Cardiac muscle cell (in vitro differentiated cells and primary cell): ENCODE measurements at regions not wholly inside any gene's neighbourhood (a gene's known extent, or its start where the extent isn't known, plus 50 kb on each side); places are given as distances from the start of the nearest gene placed in this dataset.
"Not testable (repeated sequence)": the region's sequence is repeated elsewhere in the genome, so short reads cannot be mapped to it uniquely, and the experiment has no call there.

Source experiments
- DNase-seq, 2 donors: peaks; one replicate each; pipeline versions ENCODE4 v3.0.0 to v3.0.0-alpha.2; 2010 to 2017; ENCODE audit warnings: low read depth in 1 of 2, low spot score in 1 of 2
- H3K27ac ChIP-seq: fragments of 200-600 bp; sonication (generic); 2 replicates; pipeline ENCODE4 v1.5.1; 2016
- H3K27me3 ChIP-seq: fragments of 200-600 bp; sonication (generic); 2 replicates; pipeline ENCODE4 v1.6.0; 2016; ENCODE audit warnings: control low read depth
- H3K36me3 ChIP-seq: fragments of 200-600 bp; sonication (generic); 2 replicates; pipeline ENCODE4 v1.5.1; 2016; ENCODE audit warnings: control low read depth
- H3K4me1 ChIP-seq: fragments of 200-600 bp; sonication (generic); 2 replicates; pipeline ENCODE4 v1.8.1; 2017; ENCODE audit warnings: low read depth, mild to moderate bottlenecking, mixed run types
- H3K4me3 ChIP-seq: fragments of 200-600 bp; sonication (generic); 2 replicates; pipeline ENCODE4 v1.5.1; 2016; ENCODE audit warnings: mild to moderate bottlenecking
- H3K9me3 ChIP-seq: fragments of 200-600 bp; sonication (generic); 2 replicates; pipeline ENCODE4 v1.5.1; 2017; ENCODE audit warnings: low read depth, mild to moderate bottlenecking, control low read depth
- TF ChIP-seq, protein P1 (sequence below): IDR thresholded peaks from 2 replicates; pipeline ENCODE4 v1.5.1; 2012; ENCODE audit warnings: low read depth, mild to moderate bottlenecking, low read length

DNA sequence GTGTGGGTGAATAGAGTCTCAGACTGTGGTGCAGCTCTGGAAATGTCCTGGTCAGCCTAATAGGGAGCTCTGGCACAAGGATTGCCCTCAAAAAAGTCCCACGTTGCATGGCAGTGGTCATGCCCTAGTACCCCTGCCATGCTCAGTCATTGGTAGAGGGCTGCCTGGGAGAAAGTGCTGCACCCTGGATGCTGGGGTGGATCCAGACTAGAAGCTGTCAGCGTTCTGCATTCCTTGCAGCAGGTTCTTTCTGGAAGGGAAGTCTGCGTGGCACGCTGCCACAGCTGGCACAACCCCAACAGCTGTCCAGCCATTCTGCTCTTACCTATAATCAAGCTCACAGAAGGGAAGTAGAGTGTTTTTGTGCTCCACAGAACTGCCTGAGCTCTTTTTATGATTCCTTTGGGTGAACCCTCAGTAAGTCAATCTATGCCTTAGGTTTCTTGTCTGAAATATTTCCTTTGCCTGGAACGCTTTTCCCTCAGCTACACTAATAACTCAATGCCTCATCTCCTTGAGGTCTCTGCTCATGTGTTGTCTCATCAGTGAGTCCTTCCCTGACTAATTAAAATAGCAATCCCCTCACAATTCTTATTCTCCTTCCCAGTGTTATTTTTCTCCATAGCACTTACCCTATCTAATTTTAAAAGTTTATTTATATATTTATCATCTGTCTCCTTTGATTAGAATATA is 61.5 kb upstream of the JAK1 start:
- no peaks in the 10 kb centered on the region for H3K9me3 ChIP-seq
- no peak overlapping the region for H3K27ac ChIP-seq
- TF ChIP-seq, protein P1, sequence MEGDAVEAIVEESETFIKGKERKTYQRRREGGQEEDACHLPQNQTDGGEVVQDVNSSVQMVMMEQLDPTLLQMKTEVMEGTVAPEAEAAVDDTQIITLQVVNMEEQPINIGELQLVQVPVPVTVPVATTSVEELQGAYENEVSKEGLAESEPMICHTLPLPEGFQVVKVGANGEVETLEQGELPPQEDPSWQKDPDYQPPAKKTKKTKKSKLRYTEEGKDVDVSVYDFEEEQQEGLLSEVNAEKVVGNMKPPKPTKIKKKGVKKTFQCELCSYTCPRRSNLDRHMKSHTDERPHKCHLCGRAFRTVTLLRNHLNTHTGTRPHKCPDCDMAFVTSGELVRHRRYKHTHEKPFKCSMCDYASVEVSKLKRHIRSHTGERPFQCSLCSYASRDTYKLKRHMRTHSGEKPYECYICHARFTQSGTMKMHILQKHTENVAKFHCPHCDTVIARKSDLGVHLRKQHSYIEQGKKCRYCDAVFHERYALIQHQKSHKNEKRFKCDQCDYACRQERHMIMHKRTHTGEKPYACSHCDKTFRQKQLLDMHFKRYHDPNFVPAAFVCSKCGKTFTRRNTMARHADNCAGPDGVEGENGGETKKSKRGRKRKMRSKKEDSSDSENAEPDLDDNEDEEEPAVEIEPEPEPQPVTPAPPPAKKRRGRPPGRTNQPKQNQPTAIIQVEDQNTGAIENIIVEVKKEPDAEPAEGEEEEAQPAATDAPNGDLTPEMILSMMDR = no peak
- H3K27me3 ChIP-seq = no peaks in the 10 kb centered on the region
- no peaks in the 10 kb centered on the region for H3K36me3 ChIP-seq
- H3K4me1 ChIP-seq = no peaks in the 10 kb centered on the region
- DNase-seq = peak in 1 of 2 donors; percentile 22
- H3K4me3 ChIP-seq = no peak overlapping the region

DNA sequence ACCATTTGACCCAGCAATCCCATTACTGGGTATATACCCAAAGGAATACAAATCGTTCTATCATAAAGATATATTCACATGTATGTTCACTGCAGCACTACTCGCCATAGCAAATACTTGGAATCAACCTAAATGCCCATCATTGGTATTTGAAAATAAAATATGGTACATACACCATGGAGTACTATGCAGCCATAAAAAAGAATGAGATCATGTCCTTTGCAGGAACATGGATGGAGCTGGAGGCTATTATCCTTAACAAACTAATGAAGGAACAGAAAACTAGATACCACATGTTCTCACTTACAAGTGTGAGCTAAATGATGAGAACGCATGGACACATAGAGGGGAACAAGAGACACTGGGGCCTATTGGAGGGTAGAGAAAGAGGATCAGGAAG is 63.1 kb upstream of the JAK1 start:
- H3K4me1 ChIP-seq, H3K9me3 ChIP-seq, H3K4me3 ChIP-seq, H3K36me3 ChIP-seq, H3K27me3 ChIP-seq, H3K27ac ChIP-seq, DNase-seq: not testable (repeated sequence)

DNA sequence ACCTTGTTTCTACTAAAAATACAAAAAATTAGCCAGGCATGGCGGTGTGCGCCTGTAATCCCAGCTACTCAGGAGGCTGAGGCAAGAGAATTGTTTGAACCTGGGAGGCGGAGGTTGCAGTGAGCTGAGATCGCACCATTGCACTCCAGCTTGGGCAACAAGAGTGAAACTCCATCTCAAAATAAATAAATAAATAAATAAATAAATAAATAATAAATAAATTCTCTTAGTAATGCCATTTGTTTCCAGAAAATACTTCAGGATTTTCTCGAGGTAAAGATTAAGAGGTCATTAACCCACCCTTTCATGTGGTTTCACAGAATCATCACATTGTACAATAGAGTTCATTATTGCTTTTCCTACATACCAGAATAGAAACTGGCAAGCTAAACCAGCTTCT is 68.5 kb upstream of the JAK1 start:
- not testable (repeated sequence) for H3K27me3 ChIP-seq, H3K36me3 ChIP-seq, H3K9me3 ChIP-seq, H3K4me1 ChIP-seq, DNase-seq, H3K4me3 ChIP-seq, H3K27ac ChIP-seq

DNA sequence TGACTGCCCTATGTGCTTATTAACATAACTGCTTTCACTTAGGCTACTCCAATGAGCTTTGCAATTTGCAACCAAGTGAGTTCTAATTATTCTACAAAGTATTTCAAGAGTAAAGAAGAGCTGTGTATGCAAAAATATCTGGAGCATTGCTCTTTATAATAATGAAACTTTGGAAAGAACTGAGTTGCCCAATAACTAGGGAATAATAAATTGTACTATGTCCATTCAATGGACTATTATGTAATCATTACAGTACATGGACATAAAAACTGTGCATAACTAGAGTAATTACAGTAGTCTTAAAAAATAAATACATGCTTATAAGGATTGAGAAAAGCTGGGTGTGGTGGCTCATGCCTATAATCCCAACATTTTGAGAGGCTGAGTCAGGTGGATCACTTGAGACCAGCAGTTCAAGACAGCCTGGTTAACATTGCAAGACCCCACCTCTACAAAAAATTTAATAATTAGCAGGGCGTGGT is 70.3 kb upstream of the JAK1 start:
- H3K27ac ChIP-seq = no peak overlapping the region
- TF ChIP-seq, protein P1 = no peak
- no peaks in the 10 kb centered on the region for H3K9me3 ChIP-seq
- no peak overlapping the region for H3K4me3 ChIP-seq
- no peaks in the 10 kb centered on the region for H3K4me1 ChIP-seq
- no peaks in the 10 kb centered on the region for H3K27me3 ChIP-seq
- no peak for DNase-seq
- no peaks in the 10 kb centered on the region for H3K36me3 ChIP-seq

DNA sequence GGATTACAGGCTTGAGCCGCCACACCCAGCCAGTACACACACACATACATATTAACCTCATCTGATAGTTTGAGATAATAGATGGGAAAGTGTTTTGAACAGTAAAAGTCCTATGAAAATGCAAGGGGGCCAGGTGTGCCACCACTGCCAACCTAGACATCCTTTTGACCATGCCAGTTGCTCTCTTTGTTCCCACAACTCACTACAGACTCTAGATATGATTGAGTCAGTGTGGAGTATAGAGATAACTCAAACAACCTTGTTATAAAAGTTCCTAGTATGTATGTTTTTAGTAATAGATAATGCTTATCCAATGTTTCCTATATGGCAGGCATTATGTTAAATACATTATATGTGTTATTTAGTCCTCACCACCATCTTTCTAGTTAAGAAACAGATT is 72.7 kb upstream of the JAK1 start:
- TF ChIP-seq, protein P1 = no peak
- no peak for DNase-seq

DNA sequence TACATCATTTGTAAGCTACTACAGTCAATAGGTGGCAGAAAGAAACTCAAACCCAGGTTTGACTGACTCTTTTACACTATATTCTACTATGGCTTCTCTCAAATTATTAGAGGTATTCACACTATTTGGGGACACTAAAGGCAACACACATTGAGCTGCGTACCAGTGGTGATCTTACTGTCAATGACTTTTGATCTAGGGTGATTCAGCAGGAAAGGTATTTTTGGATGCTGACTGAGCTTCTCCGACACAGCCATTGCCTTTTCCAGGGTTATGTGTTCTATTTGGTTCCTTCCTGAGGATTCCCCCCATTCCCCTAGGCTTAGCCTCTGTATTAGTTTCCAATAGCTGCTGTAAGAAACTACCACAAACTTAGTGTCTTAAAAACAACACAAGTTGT is 73.2 kb upstream of the JAK1 start:
- no peak overlapping the region for H3K4me3 ChIP-seq
- H3K4me1 ChIP-seq = no peaks in the 10 kb centered on the region
- H3K36me3 ChIP-seq = no peaks in the 10 kb centered on the region
- H3K27ac ChIP-seq = no peak overlapping the region
- no peak for DNase-seq
- no peaks in the 10 kb centered on the region for H3K9me3 ChIP-seq
- TF ChIP-seq, protein P1 = no peak
- no peaks in the 10 kb centered on the region for H3K27me3 ChIP-seq

More for the DNA sequence above, 72.7 kb upstream of the JAK1 start:
- H3K9me3 ChIP-seq = no peaks in the 10 kb centered on the region
- no peak overlapping the region for H3K27ac ChIP-seq
- H3K27me3 ChIP-seq = no peaks in the 10 kb centered on the region
- no peaks in the 10 kb centered on the region for H3K36me3 ChIP-seq
- no peak overlapping the region for H3K4me3 ChIP-seq
- H3K4me1 ChIP-seq = no peaks in the 10 kb centered on the region
